Jurkat, Clone E6-1 (cell line): ENCODE measurements at regions not wholly inside any gene's neighbourhood (a gene's known extent, or its start where the extent isn't known, plus 50 kb on each side); places are given as distances from the start of the nearest gene placed in this dataset.
A peak's percentile ranks its signal among the peaks of the same experiment; 100 is the strongest.

Experiments
- DNase-seq: peaks from one replicate; pipeline ENCODE4 v3.0.0-alpha.2; 2011; ENCODE audit warnings: low read depth, low spot score
- H3K4me3 ChIP-seq: 2 replicates; pipeline ENCODE4 v1.5.1; 2011; ENCODE audit warnings: mild to moderate bottlenecking, low read length, control low read depth, moderate library complexity

- H3K4me3 ChIP-seq, result no peak overlapping the region
- DNase-seq, result no peak
These were observed 628.1 kb downstream of the BCL11A start for GRCh38 chr2:59925321-59925720.

- no peak for DNase-seq
- no peak overlapping the region for H3K4me3 ChIP-seq
These were observed 629.1 kb downstream of the BCL11A start for GRCh38 chr2:59924346-59924745.

- no peak overlapping the region for H3K4me3 ChIP-seq
- no peak for DNase-seq
These were observed 631.0 kb downstream of the BCL11A start for GRCh38 chr2:59922450-59922849.

GRCh38 chr2:59921743-59922142 lies 631.7 kb downstream of the BCL11A start:
- no peak for DNase-seq
- no peak overlapping the region for H3K4me3 ChIP-seq

GRCh38 chr2:59920961-59921360 lies 632.5 kb downstream of the BCL11A start:
- DNase-seq, result no peak
- no peak overlapping the region for H3K4me3 ChIP-seq

GRCh38 chr2:59920307-59920706 lies 633.1 kb downstream of the BCL11A start:
- H3K4me3 ChIP-seq, result no peak overlapping the region
- DNase-seq, result no peak

- no peak for DNase-seq
These were observed 633.9 kb downstream of the BCL11A start for GRCh38 chr2:59919579-59919978.

GRCh38 chr2:59912042-59912441 lies 641.4 kb downstream of the BCL11A start:
- no peak overlapping the region for H3K4me3 ChIP-seq
- no peak for DNase-seq

More at GRCh38 chr2:59919579-59919978, 633.9 kb downstream of the BCL11A start:
- no peak overlapping the region for H3K4me3 ChIP-seq

- DNase-seq, result peak; percentile 98
- H3K4me3 ChIP-seq, result no peak overlapping the region
These were observed 643.3 kb downstream of the BCL11A start for GRCh38 chr2:59910166-59910565.

GRCh38 chr2:59909147-59909546 lies 644.3 kb downstream of the BCL11A start:
- DNase-seq, result no peak

GRCh38 chr2:59905731-59906130 lies 647.7 kb downstream of the BCL11A start:
- DNase-seq, result no peak
- no peak overlapping the region for H3K4me3 ChIP-seq

More at GRCh38 chr2:59909147-59909546, 644.3 kb downstream of the BCL11A start:
- no peak overlapping the region for H3K4me3 ChIP-seq

GRCh38 chr2:59903994-59904544 lies 649.4 kb downstream of the BCL11A start:
- no peak overlapping the region for H3K4me3 ChIP-seq
- no peak for DNase-seq

- no peak overlapping the region for H3K4me3 ChIP-seq
These were observed 652.6 kb downstream of the BCL11A start for GRCh38 chr2:59900728-59901452.

GRCh38 chr2:59899692-59900091 lies 653.8 kb downstream of the BCL11A start:
- no peak for DNase-seq

More at GRCh38 chr2:59900728-59901452, 652.6 kb downstream of the BCL11A start:
- DNase-seq, result no peak

GRCh38 chr2:59896499-59897245 lies 656.8 kb downstream of the BCL11A start:
- no peak for DNase-seq
- H3K4me3 ChIP-seq, result no peak overlapping the region

More at GRCh38 chr2:59899692-59900091, 653.8 kb downstream of the BCL11A start:
- H3K4me3 ChIP-seq, result no peak overlapping the region

- DNase-seq, result no peak
- H3K4me3 ChIP-seq, result no peak overlapping the region
These were observed 659.8 kb downstream of the BCL11A start for GRCh38 chr2:59893612-59894011.

GRCh38 chr2:59892398-59892797 lies 661.1 kb downstream of the BCL11A start:
- DNase-seq, result no peak
- no peak overlapping the region for H3K4me3 ChIP-seq

- DNase-seq, result no peak
- no peak overlapping the region for H3K4me3 ChIP-seq
These were observed 664.1 kb downstream of the BCL11A start for GRCh38 chr2:59889305-59889704.

GRCh38 chr2:59888706-59889105 lies 664.7 kb downstream of the BCL11A start:
- no peak for DNase-seq
- H3K4me3 ChIP-seq, result peak overlapping the region; percentile 27

- peak; percentile 99 for DNase-seq
- peak overlapping the region; percentile 54 for H3K4me3 ChIP-seq
These were observed 665.4 kb downstream of the BCL11A start for GRCh38 chr2:59888015-59888414.
